ENCODE measurements at regions not wholly inside any gene's neighbourhood (a gene's known extent, or its start where the extent isn't known, plus 50 kb on each side); places are given as distances from the start of the nearest gene placed in this dataset.

GRCh38 chrX:28349888-28350287, 237.4 kb upstream of the IL1RAPL1 start:
- Mint-ChIP-seq H3K4me1 (ENCODE audit: low read depth) (no peaks in the 10 kb centered on the region), H3K27ac (no peak overlapping the region), H3K4me3 (ENCODE audit: low read depth) (no peak overlapping the region), H3K27me3 (no peaks in the 10 kb centered on the region), H3K36me3 (ENCODE audit: insufficient read depth) (no peaks in the 10 kb centered on the region), H3K9me3 (ENCODE audit: low read depth) (no peaks in the 10 kb centered on the region)
- no peak for DNase-seq (ENCODE audit: low spot score, unreplicated experiment)
- TF ChIP-seq, protein P1, sequence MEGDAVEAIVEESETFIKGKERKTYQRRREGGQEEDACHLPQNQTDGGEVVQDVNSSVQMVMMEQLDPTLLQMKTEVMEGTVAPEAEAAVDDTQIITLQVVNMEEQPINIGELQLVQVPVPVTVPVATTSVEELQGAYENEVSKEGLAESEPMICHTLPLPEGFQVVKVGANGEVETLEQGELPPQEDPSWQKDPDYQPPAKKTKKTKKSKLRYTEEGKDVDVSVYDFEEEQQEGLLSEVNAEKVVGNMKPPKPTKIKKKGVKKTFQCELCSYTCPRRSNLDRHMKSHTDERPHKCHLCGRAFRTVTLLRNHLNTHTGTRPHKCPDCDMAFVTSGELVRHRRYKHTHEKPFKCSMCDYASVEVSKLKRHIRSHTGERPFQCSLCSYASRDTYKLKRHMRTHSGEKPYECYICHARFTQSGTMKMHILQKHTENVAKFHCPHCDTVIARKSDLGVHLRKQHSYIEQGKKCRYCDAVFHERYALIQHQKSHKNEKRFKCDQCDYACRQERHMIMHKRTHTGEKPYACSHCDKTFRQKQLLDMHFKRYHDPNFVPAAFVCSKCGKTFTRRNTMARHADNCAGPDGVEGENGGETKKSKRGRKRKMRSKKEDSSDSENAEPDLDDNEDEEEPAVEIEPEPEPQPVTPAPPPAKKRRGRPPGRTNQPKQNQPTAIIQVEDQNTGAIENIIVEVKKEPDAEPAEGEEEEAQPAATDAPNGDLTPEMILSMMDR (IDR thresholded peaks at IDR 0.05; ENCODE audit: unreplicated experiment), result no peak

GRCh38 chrX:28347476-28347875, 239.8 kb upstream of the IL1RAPL1 start:
- H3K36me3 Mint-ChIP-seq (ENCODE audit: insufficient read depth), result no peaks in the 10 kb centered on the region

DNA sequence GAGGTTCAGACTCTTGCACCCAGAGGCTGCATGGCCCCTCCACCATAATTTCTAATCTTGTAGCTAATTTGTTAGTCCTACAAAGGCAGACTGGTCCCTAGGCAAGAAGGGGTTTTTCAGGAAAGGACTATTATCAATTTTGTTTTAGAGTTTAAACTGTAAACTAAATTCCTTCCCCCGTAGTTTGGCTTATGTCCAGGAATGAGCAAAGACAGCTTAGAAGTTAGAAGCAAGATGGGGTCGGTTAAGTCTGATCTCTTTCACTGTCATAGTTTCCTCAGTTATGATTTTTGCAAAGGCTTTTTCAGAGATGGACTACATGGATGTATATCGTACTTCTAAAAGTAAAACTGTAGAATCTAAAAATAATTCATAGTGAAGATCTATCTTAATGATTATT, 258.1 kb upstream of the IL1RAPL1 start:
- no peak for DNase-seq (ENCODE audit: low spot score, unreplicated experiment)
- Mint-ChIP-seq H3K36me3 (ENCODE audit: insufficient read depth) (no peaks in the 10 kb centered on the region), H3K27ac (no peak overlapping the region), H3K4me3 (ENCODE audit: low read depth) (no peak overlapping the region), H3K27me3 (no peaks in the 10 kb centered on the region), H3K4me1 (ENCODE audit: low read depth) (no peaks in the 10 kb centered on the region), H3K9me3 (ENCODE audit: low read depth) (peaks cover 3% of the 10 kb centered on the region)
- TF ChIP-seq, protein P1 (IDR thresholded peaks at IDR 0.05; ENCODE audit: unreplicated experiment), result no peak

More at GRCh38 chrX:28347476-28347875, 239.8 kb upstream of the IL1RAPL1 start:
- H3K9me3 Mint-ChIP-seq (ENCODE audit: low read depth), result no peaks in the 10 kb centered on the region
- no peak overlapping the region for H3K4me3 Mint-ChIP-seq (ENCODE audit: low read depth)
- H3K27me3 Mint-ChIP-seq, result no peaks in the 10 kb centered on the region
- TF ChIP-seq, protein P1 (IDR thresholded peaks at IDR 0.05; ENCODE audit: unreplicated experiment), result no peak
- no peaks in the 10 kb centered on the region for H3K4me1 Mint-ChIP-seq (ENCODE audit: low read depth)
- no peak overlapping the region for H3K27ac Mint-ChIP-seq
- no peak for DNase-seq (ENCODE audit: low spot score, unreplicated experiment)

- Mint-ChIP-seq H3K27me3 (no peaks in the 10 kb centered on the region), H3K4me3 (ENCODE audit: low read depth) (no peak overlapping the region), H3K27ac (no peak overlapping the region), H3K9me3 (ENCODE audit: low read depth) (peaks cover 4% of the 10 kb centered on the region), H3K36me3 (ENCODE audit: insufficient read depth) (no peaks in the 10 kb centered on the region), H3K4me1 (ENCODE audit: low read depth) (peaks cover 4% of the 10 kb centered on the region)
- DNase-seq (ENCODE audit: low spot score, unreplicated experiment), result no peak
- TF ChIP-seq, protein P1 (IDR thresholded peaks at IDR 0.05; ENCODE audit: unreplicated experiment), result no peak
Measured at GRCh38 chrX:28324321-28324721, 262.9 kb upstream of the IL1RAPL1 start.

- Mint-ChIP-seq H3K27me3 (no peaks in the 10 kb centered on the region), H3K36me3 (ENCODE audit: insufficient read depth) (no peaks in the 10 kb centered on the region), H3K9me3 (ENCODE audit: low read depth) (peaks cover 13% of the 10 kb centered on the region), H3K4me3 (ENCODE audit: low read depth) (no peak overlapping the region), H3K4me1 (ENCODE audit: low read depth) (peaks cover 4% of the 10 kb centered on the region), H3K27ac (no peak overlapping the region)
- no peak for DNase-seq (ENCODE audit: low spot score, unreplicated experiment)
- TF ChIP-seq, protein P1 (IDR thresholded peaks at IDR 0.05; ENCODE audit: unreplicated experiment), result no peak
Measured at GRCh38 chrX:28321286-28321685, 266.0 kb upstream of the IL1RAPL1 start.

Data from progenitor cell of endocrine pancreas (in vitro differentiated cells).